GM23338 (cell line): ENCODE measurements at regions not wholly inside any gene's neighbourhood (a gene's known extent, or its start where the extent isn't known, plus 50 kb on each side); places are given as distances from the start of the nearest gene placed in this dataset.

Source experiments
- CTCF ChIP-seq, 2 experiments: fragments of 200-600 bp in 1 of 2; sonication (generic) in 1 of 2; conservative IDR thresholded peaks; 2 replicates each; pipeline versions ENCODE4 v1.5.1 to v1.6.1; 2016 to 2017; ENCODE audit warnings: antibody characterized with exemption in 2 of 2, low read depth in 2 of 2, mild to moderate bottlenecking in 2 of 2, moderate library complexity in 1 of 2
- EZH2 ChIP-seq: fragments of 200-600 bp; sonication (generic); IDR thresholded peaks from one replicate; pipeline ENCODE4 v1.8.0; 2017; ENCODE audit warnings: antibody characterized with exemption, mild to moderate bottlenecking, low read depth; ENCODE audit not compliant: unreplicated experiment
- EZH2phosphoT487 ChIP-seq: fragments of 200-600 bp; sonication (generic); IDR thresholded peaks from one replicate; pipeline ENCODE4 v1.8.1; 2018; ENCODE audit warnings: antibody characterized with exemption; ENCODE audit not compliant: unreplicated experiment
- REST ChIP-seq: IDR thresholded peaks from one replicate; pipeline ENCODE4 v1.6.1; 2018; ENCODE audit warnings: antibody characterized with exemption; ENCODE audit not compliant: unreplicated experiment
- ZNF462 ChIP-seq: fragments of 250-450 bp; sonication (Bioruptor Pico); IDR thresholded peaks from 2 replicates; pipeline ENCODE4 v1.5.0; 2020; ENCODE audit warnings: mild to moderate bottlenecking, moderate library complexity

- no peak for TF ChIP-seq ZNF462 (CRISPR knock-in tag)
- TF ChIP-seq EZH2phosphoT487: no peak
- TF ChIP-seq CTCF (conservative IDR thresholded peaks at IDR 0.05; ENCODE audit: low read depth in 2 of 2): no peak
- TF ChIP-seq EZH2: no peak
- no peak for TF ChIP-seq REST
Measured at GRCh38 chr2:66233981-66234380, 200.9 kb upstream of the MEIS1 start (continued).
